Stimulated activated CD4-positive, alpha-beta T cell treated with anti-CD3 and anti-CD28 coated beads, Interleukin-4, amount 100 ng/mL, for 4 hours (primary cell): ENCODE measurements at regions not wholly inside any gene's neighbourhood (a gene's known extent, or its start where the extent isn't known, plus 50 kb on each side); places are given as distances from the start of the nearest gene placed in this dataset.

ENCODE experiments used
- DNase-seq, 2 experiments: peaks; one replicate each; pipeline ENCODE4 v3.0.0-alpha.2; 2020

DNA sequence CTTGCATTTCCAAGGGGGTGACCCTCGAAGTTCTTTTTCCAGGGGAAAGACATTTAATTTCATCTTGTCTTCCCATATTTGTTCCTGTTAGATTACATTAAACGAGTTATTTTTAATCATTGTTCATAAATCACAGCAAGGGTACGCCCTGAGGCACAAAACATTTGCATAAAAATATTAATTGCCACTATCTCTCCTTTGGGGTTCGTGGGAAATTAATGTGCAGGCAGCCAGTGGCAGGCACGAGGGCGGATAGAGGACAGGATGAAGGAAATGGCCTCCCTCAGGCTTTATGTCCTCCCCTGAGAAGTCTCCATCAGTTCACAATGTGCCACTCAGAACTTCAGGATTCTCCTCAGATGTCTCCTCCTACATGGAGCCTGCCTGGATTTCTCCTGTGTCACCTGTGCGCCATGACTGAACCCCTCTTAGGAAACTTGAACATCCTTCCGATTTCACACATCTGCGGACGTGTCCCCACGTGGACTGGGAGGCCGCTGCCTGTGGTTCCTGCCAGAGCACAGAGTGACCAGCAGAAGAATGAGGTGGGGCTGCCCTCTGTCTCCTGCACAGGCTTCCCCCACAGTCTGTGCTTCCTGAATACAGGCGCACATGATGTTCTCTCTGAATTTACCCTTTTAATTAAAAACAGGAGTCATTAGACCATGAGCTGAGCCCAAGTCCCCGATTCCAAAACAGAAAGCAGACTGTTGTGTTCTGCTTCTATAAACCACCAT lies 1085.9 kb downstream of the TBC1D22A start:
- no peak for DNase-seq

- no peak for DNase-seq
These were observed 1084.9 kb downstream of the TBC1D22A start for GRCh38 chr22:47847131-47847890.

- no peak for DNase-seq
These were observed 1083.8 kb downstream of the TBC1D22A start for GRCh38 chr22:47846206-47846605.

GRCh38 chr22:47842119-47842518 lies 1079.7 kb downstream of the TBC1D22A start:
- DNase-seq: no peak

- DNase-seq: no peak
These were observed 1078.7 kb downstream of the TBC1D22A start for GRCh38 chr22:47841156-47841555.

- no peak for DNase-seq
These were observed 1077.3 kb downstream of the TBC1D22A start for GRCh38 chr22:47839595-47840227.

DNA sequence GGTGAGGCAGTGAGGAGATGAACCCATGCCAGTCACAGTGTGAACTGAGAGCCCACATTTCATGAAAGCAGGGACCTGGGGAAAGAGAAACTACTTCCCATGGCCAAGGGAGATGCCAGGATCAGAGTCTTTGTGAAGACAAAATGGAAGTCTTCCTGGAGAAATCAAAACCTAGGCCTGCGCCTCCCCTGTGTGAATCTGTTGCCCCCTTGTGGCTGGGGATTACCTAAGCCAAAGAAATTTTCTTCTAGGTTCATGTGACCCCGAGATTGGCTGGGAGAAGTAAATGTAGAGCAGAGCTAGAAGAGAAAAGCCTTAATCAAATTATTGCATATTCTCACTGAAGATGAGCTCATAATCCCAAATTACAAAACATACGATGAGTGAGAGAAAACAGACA lies 1075.3 kb downstream of the TBC1D22A start:
- no peak for DNase-seq

- DNase-seq: no peak
These were observed 1074.5 kb downstream of the TBC1D22A start for GRCh38 chr22:47836957-47837356.

DNA sequence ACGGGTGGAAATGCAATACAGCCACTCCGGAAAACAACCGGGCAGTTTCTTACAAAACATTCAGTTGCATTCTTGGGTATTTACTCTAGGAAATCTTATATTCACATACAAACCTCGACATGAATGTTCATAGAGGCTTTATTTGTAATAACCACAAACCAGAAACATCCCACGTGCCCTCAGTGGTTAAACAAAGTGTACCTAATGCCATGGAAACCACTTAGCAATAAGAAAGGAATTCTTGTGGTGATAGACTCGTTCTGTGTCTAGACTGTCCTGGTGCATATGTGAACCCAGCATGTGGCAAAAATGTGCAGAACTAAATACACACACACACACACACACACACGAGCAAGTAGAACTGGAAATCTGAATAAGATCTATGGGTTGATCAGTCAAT lies 1073.3 kb downstream of the TBC1D22A start:
- no peak for DNase-seq

GRCh38 chr22:47826016-47826415 lies 1063.6 kb downstream of the TBC1D22A start:
- DNase-seq: no peak

GRCh38 chr22:47822422-47822821 lies 1060.0 kb downstream of the TBC1D22A start:
- no peak for DNase-seq

DNA sequence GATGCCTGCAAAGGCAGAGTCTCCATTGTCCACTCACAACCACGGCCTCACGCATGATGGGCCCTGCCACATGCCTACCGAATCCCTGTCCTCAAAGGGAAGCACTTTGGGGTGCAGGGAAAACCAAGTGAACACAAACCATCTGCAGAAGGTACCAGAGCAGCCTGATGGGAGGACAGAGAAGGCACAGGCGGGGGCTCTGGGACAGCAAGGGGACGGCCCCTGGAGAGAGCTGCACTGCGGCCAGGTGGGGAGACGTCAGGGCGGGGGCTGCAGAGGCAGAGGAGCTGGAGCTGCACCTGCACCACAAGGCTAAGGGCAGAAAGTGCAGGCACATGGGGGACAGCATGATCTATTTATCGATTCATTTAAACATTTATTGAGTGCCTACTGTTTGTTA lies 1056.0 kb downstream of the TBC1D22A start:
- no peak for DNase-seq

DNA sequence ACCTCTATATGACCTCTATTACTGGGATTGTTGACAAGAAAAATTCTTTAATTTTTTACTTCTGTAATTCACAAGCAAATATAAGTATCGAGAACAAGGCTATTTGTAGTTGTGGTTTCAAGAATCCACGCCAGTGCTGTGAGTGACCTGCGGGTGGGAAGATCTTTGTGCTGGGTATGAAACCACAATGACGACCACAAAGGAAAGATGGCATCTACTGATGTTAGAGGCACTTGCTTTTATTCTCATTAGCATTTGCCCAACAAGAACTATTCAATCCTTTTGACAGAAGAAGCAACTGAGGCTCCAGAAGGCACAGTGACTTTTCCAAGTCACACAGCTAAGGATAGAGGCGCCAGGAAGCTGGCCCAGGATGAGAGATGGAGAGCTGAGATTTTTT lies 1054.9 kb downstream of the TBC1D22A start:
- DNase-seq: no peak

DNA sequence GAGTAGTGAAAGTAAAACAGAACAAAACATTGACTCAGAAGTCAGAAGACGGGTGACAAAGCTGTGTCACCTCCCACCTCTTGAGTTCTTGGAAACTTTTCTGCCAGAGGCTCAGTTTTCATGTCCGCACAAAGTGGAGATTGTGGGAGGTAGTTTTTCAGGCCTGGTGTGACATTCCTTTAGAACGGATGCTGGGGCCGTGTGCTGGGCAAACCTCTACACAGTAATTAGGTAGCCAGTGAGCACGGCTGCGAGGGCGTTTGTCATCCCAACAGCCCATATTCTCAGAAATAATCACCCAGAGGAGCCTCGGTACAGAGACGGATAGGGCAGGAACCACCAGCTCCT lies 1054.4 kb downstream of the TBC1D22A start:
- DNase-seq: no peak

DNA sequence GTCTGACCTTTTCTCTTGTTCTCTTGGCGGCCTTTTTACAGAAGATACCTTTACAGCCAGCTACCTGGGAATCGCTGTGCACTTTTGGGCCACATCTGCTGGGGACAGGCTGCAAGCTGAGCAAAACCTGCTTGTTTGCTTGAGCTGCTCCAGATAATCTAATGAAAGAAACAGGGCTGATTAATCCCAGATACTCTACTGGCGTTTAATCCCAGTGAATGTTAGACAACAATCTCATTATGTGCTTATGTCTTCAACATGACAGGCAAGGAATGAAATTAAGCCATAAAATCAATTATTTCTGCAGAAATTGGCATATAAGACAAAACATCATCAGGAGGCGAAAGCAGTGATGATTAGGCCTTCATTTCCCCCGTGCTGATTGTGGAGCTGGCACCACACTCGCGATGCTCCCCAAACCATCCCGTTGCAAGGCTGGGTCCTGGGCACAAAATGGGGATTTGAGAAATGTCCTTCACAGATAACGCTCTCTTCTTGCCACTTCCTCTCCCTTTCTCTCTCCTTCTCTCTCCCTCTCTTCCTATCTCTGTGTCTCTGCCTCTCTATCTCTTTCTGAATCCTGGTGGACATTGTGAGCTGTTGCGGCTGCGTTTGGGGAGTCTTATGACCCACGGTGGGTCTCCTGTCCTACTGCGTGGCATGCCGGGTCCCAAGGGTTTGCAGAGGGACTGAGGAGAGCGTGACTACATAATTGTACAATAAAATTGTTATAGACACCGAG lies 1053.8 kb downstream of the TBC1D22A start:
- no peak for DNase-seq

- no peak for DNase-seq
These were observed 1052.0 kb downstream of the TBC1D22A start for GRCh38 chr22:47814474-47814873.

DNA sequence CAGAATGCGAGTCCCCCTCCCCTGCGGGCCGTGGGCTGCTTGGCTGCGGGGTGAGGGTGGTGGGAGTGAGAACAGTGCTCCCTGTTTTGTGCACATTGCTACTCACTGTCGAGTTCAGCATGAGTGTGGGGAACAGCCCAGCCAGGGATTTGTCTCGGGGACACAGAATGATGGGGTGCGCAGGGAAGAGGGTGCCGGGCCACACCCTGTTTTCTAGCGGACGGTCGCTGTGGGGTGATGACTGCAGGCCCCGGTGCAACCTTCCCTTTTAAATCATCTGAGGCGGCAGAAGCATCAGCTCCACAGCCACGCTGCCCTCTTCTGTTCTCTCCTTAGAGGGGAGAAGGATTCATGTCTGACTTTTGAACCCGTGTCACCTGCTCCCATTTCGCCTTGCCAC lies 1051.2 kb downstream of the TBC1D22A start:
- no peak for DNase-seq

GRCh38 chr22:47811971-47812370 lies 1049.5 kb downstream of the TBC1D22A start:
- no peak for DNase-seq

- no peak for DNase-seq
These were observed 1048.4 kb downstream of the TBC1D22A start for GRCh38 chr22:47810505-47811500.

DNA sequence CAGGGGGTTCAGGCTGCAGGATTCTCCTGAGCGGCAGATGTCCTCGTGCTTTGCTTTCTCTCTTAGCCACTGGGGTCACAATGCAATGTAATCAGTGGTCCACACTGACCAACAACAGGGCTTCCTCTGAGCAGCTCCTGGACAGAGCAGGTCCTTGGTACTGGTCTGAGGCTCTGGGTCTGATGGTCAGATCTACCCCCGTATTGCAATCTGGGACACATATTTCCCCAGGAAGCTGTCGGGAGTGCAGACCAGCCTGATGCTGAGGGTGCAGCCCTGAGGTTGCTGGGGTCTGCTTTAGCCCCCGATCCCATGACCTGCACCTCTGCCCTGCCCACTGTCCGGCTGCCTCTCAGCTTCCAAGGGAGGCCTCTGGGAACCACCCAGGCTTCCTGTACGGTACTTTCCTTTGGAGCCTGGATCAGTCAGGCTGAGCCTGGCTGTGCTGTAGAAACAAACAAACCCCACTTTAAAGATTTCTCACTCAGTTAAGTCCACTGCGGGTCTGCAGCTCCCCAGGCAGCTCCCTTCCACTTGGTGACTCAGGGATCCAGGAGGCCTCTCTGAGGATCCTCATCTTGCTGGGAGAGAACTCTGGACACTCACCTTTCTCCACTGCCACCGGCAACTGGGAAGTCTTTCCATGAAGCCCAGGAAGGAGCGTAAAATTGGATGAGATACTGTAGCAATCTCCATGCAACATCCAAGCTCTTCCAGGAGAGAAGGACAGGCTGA lies 1046.6 kb downstream of the TBC1D22A start:
- DNase-seq: no peak

DNA sequence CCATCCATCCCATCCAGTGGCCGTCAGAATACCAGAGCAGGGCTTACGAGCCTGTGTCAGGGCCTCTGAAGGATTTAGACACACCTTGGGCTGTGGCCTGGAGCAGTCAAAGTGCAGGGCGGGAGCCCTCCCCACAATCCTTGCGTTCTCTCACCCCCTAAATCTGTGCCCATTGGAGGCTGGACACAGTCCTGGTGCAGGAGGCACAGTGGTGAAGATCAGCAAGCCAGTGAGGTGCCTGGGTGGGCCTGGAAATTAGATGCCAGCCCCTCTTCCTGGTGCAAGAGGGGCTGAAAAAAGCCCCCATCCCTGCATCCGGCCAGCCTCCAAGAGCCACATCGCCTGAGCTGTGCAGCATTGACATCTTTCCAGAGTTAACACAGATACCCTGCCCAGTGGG lies 1045.8 kb downstream of the TBC1D22A start:
- DNase-seq: no peak
